K562 (cell line): ENCODE measurements at regions not wholly inside any gene's neighbourhood (a gene's known extent, or its start where the extent isn't known, plus 50 kb on each side); places are given as distances from the start of the nearest gene placed in this dataset.

Experiments used
- ATAC-seq: fragments of 200-7000 bp; cut with Tn5 transposase; 3 replicates; pipeline ENCODE4 v1.9.1; 2020; ENCODE audit warnings: moderate library complexity
- BruUV-seq: library from RNA; stranded (reverse); fragments of 400-500 nt; replicated peaks from 2 replicates; lab custom pipeline; 2021; lab: Mats Ljungman, UMichigan
- CTCF ChIA-PET: fragments of 300-600 bp; formaldehyde crosslinking; extraction: SDS; loops from one replicate; lab custom pipeline; 2021; ENCODE audit warnings: low intra/inter-chr PET ratio; lab: Yijun Ruan, JAX
- POLR2A ChIA-PET: fragments of 300-600, 350-650 bp; sonication (Branson Sonifier 250); formaldehyde crosslinking; extraction: SDS; loops from one replicate; lab custom pipeline; 2021; ENCODE audit warnings: antibody characterized with exemption, inconsistent platforms; lab: Yijun Ruan, JAX
- DNase-seq, 4 experiments: peaks; one replicate each; pipeline versions ENCODE4 v3.0.0 to v3.0.0-alpha.2; 2011 to 2018; ENCODE audit warnings: low spot score in 3 of 4, mixed read lengths in 3 of 4; ENCODE audit errors: extremely low read depth in 1 of 4
- FAIRE-seq: peaks from 2 replicates; lab custom pipeline; 2011; peaks lifted over from hg19 to GRCh38; lab: Jason Lieb, UNC
- H2AFZ ChIP-seq: 2 replicates; pipeline ENCODE4 v1.6.0; 2011; ENCODE audit warnings: low read depth, low read length, control low read depth, inconsistent platforms
- H3K27ac ChIP-seq: fragments of 200-600 bp; 3 replicates; pipeline ENCODE4 v1.8.0; 2011; ENCODE audit warnings: low read depth, mild to moderate bottlenecking, control low read depth, inconsistent platforms, low read length, moderate library complexity, mixed read lengths; ENCODE audit errors: extremely low read depth
- H3K27me3 ChIP-seq, 2 experiments: fragments of 300-600 bp in 1 of 2; 2 replicates in 1 of 2; 3 replicates in 1 of 2; pipeline versions ENCODE4 v1.6.0 to v1.8.0; 2011; ENCODE audit warnings: inconsistent platforms in 2 of 2, low read length in 2 of 2, mild to moderate bottlenecking in 1 of 2, mixed read lengths in 1 of 2, moderate library complexity in 1 of 2; ENCODE audit not compliant: control insufficient read depth in 2 of 2, insufficient read depth in 2 of 2
- H3K36me3 ChIP-seq: fragments of 300-600 bp; 3 replicates; pipeline ENCODE4 v1.8.0; 2011; ENCODE audit warnings: mild to moderate bottlenecking, low read length, inconsistent platforms; ENCODE audit not compliant: control insufficient read depth, insufficient read depth
- H3K4me1 ChIP-seq, 2 experiments: fragments of 200-600 bp in 1 of 2; replicated peaks in 1 of 2; 2 replicates in 1 of 2; 3 replicates in 1 of 2; pipeline versions ENCODE4 v1.5.1 to v1.8.0; 2011; ENCODE audit warnings: inconsistent platforms in 2 of 2, low read length in 2 of 2, mild to moderate bottlenecking in 1 of 2, mixed read lengths in 1 of 2, moderate library complexity in 1 of 2; ENCODE audit not compliant: control insufficient read depth in 2 of 2, insufficient read depth in 2 of 2
- H3K4me2 ChIP-seq: 2 replicates; pipeline ENCODE4 v1.6.1; 2011; ENCODE audit warnings: low read length, control low read depth, inconsistent platforms, mixed read lengths; ENCODE audit not compliant: insufficient read depth
- H3K4me3 ChIP-seq: fragments of 200-600 bp; sonication (generic), shearing (Covaris generic); 2 replicates; pipeline ENCODE4 v1.5.1; 2016; ENCODE audit warnings: control low read depth, inconsistent platforms
- H3K79me2 ChIP-seq: fragments of 200-600 bp; 3 replicates; pipeline ENCODE4 v1.8.0; 2011; ENCODE audit warnings: low read length, inconsistent platforms; ENCODE audit not compliant: control insufficient read depth, insufficient read depth
- H3K9ac ChIP-seq, 2 experiments: 2 replicates each; pipeline versions ENCODE4 v1.6.0 to v1.6.1; 2011; ENCODE audit warnings: low read depth in 2 of 2, low read length in 2 of 2, control low read depth in 1 of 2, inconsistent platforms in 1 of 2, mild to moderate bottlenecking in 1 of 2, mixed read lengths in 1 of 2; ENCODE audit not compliant: insufficient read depth in 1 of 2
- H3K9me1 ChIP-seq: one replicate; pipeline ENCODE4 v1.6.0; 2011; ENCODE audit warnings: inconsistent platforms, mild to moderate bottlenecking, low read length, moderate library complexity; ENCODE audit not compliant: control insufficient read depth, insufficient read depth
- H3K9me3 ChIP-seq: replicated peaks from 2 replicates; pipeline ENCODE4 v1.5.1; 2011; ENCODE audit warnings: low read depth, low read length, inconsistent platforms; ENCODE audit not compliant: control insufficient read depth, insufficient read depth
- H4K20me1 ChIP-seq: replicated peaks from 2 replicates; pipeline ENCODE4 v1.6.1; 2011; ENCODE audit warnings: low read length, inconsistent platforms, mixed read lengths; ENCODE audit not compliant: control insufficient read depth, insufficient read depth
- CTCF ChIP-seq, 3 experiments: IDR thresholded peaks in 2 of 3; conservative IDR thresholded peaks in 1 of 3; 2 replicates each; pipeline ENCODE4 v1.5.1; 2011 to 2012; ENCODE audit warnings: low read length in 3 of 3, mild to moderate bottlenecking in 3 of 3, control low read depth in 2 of 3, improper control_type of control experiment in 1 of 3, inconsistent platforms in 1 of 3, low read depth in 1 of 3, mixed read lengths in 1 of 3, moderate library complexity in 1 of 3; ENCODE audit not compliant: insufficient read depth in 2 of 3
- E2F8 ChIP-seq: fragments of 450-650 bp; IDR thresholded peaks from 2 replicates; pipeline ENCODE4 v1.7.1; 2018; ENCODE audit warnings: mild to moderate bottlenecking, low read depth; ENCODE audit not compliant: partially characterized antibody
- HLTF ChIP-seq: fragments of 450-650 bp; IDR thresholded peaks from 2 replicates; pipeline ENCODE4 v1.6.1; 2016
- MXD1 ChIP-seq: fragments of 250-450 bp; sonication (Bioruptor Pico); IDR thresholded peaks from 2 replicates; pipeline ENCODE4 v1.8.0; 2021; ENCODE audit warnings: borderline replicate concordance, mild to moderate bottlenecking, moderate library complexity; ENCODE audit not compliant: poor library complexity, severe bottlenecking
- POLR3G ChIP-seq: IDR thresholded peaks from 2 replicates; pipeline ENCODE4 v1.6.1; 2011; ENCODE audit not compliant: insufficient read length, insufficient replicate concordance; ENCODE audit errors: extremely low read depth
- RUNX1 ChIP-seq: sonication (generic); IDR thresholded peaks from 2 replicates; pipeline ENCODE4 v1.6.1; 2016; ENCODE audit warnings: antibody characterized with exemption, low read depth
- SMARCC2 ChIP-seq: fragments of 450-650 bp; IDR thresholded peaks from 2 replicates; pipeline ENCODE4 v1.6.1; 2017; ENCODE audit warnings: antibody characterized with exemption, moderate library complexity, mild to moderate bottlenecking, low read depth
- ZKSCAN1 ChIP-seq: fragments of 150-350 bp; IDR thresholded peaks from 2 replicates; pipeline ENCODE4 v1.6.1; 2016; ENCODE audit warnings: low read depth, low read length
- ZKSCAN8 ChIP-seq: fragments of 200-800 bp; sonication (Bioruptor generic); IDR thresholded peaks from 2 replicates; pipeline ENCODE4 v1.6.1; 2016; ENCODE audit warnings: missing genetic modification characterization, missing compliant biosample characterization
- ZNF253 ChIP-seq: fragments of 250-450 bp; sonication (Bioruptor Pico); conservative IDR thresholded peaks from 2 replicates; pipeline ENCODE4 v1.6.1; 2021; ENCODE audit warnings: mild to moderate bottlenecking
- ZNF699 ChIP-seq: fragments of 250-450 bp; sonication (Bioruptor Pico); IDR thresholded peaks from 2 replicates; pipeline ENCODE4 v1.8.0; 2021; ENCODE audit warnings: mild to moderate bottlenecking, moderate library complexity; ENCODE audit not compliant: insufficient replicate concordance
- ZNF785 ChIP-seq: fragments of 250-450 bp; sonication (Bioruptor Pico); IDR thresholded peaks from 2 replicates; pipeline ENCODE4 v1.4.0; 2020; ENCODE audit warnings: mild to moderate bottlenecking
- WGBS: fragments of 100-300 bp; shearing (Covaris generic); methylation state at CpG from one replicate; pipeline ENCODE4 v1.1.6; 2016; ENCODE audit warnings: low coverage, mixed read lengths; ENCODE audit not compliant: insufficient coverage; ENCODE audit errors: missing lambda C conversion rate; 5-methylcytosine and 5-hydroxymethylcytosine counted together
- in situ Hi-C: fragments of 300-500 bp; cut with MboI; formaldehyde crosslinking; loops from 4 replicates; pipeline ENCODE4 v1.15.0; 2018; ENCODE audit warnings: inconsistent platforms, mixed read lengths
- intact Hi-C: fragments of 100-400 bp; cut with micrococcal nuclease; formaldehyde crosslinking; loops from 2 replicates; pipeline ENCODE4 v1.14.2; 2022
- TF ChIP-seq, protein P1 (sequence below): fragments of 450-650 bp; IDR thresholded peaks from 2 replicates; pipeline ENCODE4 v1.6.1; 2016; ENCODE audit warnings: missing biosample characterization, missing genetic modification characterization

DNA sequence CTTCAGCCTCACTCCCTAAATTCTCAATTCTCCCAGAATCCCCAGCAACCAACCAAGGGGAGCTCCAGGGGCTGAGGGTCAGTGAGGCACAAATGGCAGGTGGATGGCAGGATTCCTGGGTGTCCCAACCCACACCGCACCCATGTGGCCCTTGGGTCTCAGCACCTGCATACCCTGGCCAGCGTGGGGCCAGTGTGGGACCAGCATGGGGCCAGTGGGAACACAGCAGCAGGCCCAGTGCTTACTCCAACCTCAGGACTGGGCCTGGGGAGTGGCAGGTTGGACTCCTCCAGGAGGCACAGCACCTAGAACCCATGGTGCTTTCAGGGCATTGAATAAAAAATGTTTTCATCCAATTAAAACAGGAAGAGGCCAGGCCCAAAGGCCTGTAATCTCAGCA is 202.0 kb downstream of the TSHZ3 start:
- H3K27ac ChIP-seq, result no peak overlapping the region
- no peaks in the 10 kb centered on the region for H4K20me1 ChIP-seq
- no peak overlapping the region for H3K4me2 ChIP-seq
- no peak overlapping the region for H2AFZ ChIP-seq
- in situ Hi-C loops, result no loop called here
- intact Hi-C loops, result no loop called here
- H3K27me3 ChIP-seq, result peaks cover 0 to 12% of the 10 kb centered on the region in 2 experiments; a peak in 1 of 5 replicates
- no TSS peak for BruUV-seq
- ChIA-PET POLR2A (no interaction called here), CTCF (no interaction called here)
- no peaks in the 10 kb centered on the region for H3K9me1 ChIP-seq
- ATAC-seq (no peak), FAIRE-seq (no peak), DNase-seq (no peak)
- no peak overlapping the region for H3K9ac ChIP-seq
- H3K36me3 ChIP-seq, result no peaks in the 10 kb centered on the region
- WGBS, result 0% methylated on average over 2 of the region's 2 CpGs
- H3K79me2 ChIP-seq, result no peaks in the 10 kb centered on the region
- no peaks in the 10 kb centered on the region for H3K9me3 ChIP-seq
- no peak for TF ChIP-seq POLR3G
- TF ChIP-seq E2F8, result no peak
- TF ChIP-seq MXD1 (CRISPR knock-in tag), result no peak
- no peak for TF ChIP-seq ZNF785 (CRISPR knock-in tag)
- no peak for TF ChIP-seq ZNF699 (CRISPR knock-in tag)
- no peak for TF ChIP-seq HLTF
- no peak for TF ChIP-seq ZNF253 (CRISPR knock-in tag)
- TF ChIP-seq ZKSCAN8, result no peak
- TF ChIP-seq, protein P1, sequence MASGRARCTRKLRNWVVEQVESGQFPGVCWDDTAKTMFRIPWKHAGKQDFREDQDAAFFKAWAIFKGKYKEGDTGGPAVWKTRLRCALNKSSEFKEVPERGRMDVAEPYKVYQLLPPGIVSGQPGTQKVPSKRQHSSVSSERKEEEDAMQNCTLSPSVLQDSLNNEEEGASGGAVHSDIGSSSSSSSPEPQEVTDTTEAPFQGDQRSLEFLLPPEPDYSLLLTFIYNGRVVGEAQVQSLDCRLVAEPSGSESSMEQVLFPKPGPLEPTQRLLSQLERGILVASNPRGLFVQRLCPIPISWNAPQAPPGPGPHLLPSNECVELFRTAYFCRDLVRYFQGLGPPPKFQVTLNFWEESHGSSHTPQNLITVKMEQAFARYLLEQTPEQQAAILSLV (tag), result no peak
- TF ChIP-seq SMARCC2, result no peak
- TF ChIP-seq RUNX1, result no peak
- no peak for TF ChIP-seq CTCF (IDR thresholded peaks at IDR 0.05 in 2 of 3, conservative IDR thresholded peaks at IDR 0.05 in 1 of 3; ENCODE audit: insufficient read depth in 2 of 3, low read depth in 1 of 3, low read length in 3 of 3)
- TF ChIP-seq ZKSCAN1, result no peak
- H3K4me3 ChIP-seq, result no peak overlapping the region
- no peaks in the 10 kb centered on the region for H3K4me1 ChIP-seq
